Gastroesophageal sphincter (tissue), 4 donors: ENCODE measurements at regions not wholly inside any gene's neighbourhood (a gene's known extent, or its start where the extent isn't known, plus 50 kb on each side); places are given as distances from the start of the nearest gene placed in this dataset.

Experiments
- ATAC-seq: fragments of 150-250 bp; one replicate; pipeline ENCODE4 v1.9.1; 2016; ENCODE audit warnings: mild to moderate bottlenecking, moderate library complexity
- H3K27ac ChIP-seq, 4 donors: fragments of 200-600 bp; sonication (generic) in 3 of 4; 1 replicate in 3 of 4; 2 replicates in 1 of 4; pipeline ENCODE4 v1.5.1; 2016 to 2019
- H3K27me3 ChIP-seq: fragments of 200-600 bp; sonication (generic); one replicate; pipeline ENCODE4 v1.5.1; 2019
- H3K36me3 ChIP-seq, 2 donors: fragments of 200-600 bp; sonication (generic); one replicate each; pipeline ENCODE4 v1.5.1; 2019; ENCODE audit warnings: control low read depth in 1 of 2
- H3K4me1 ChIP-seq, 3 donors: fragments of 200-600 bp; sonication (generic); 1 replicate in 2 of 3; 2 replicates in 1 of 3; pipeline ENCODE4 v1.5.1; 2016 to 2019; ENCODE audit warnings: control low read depth in 2 of 3
- H3K4me3 ChIP-seq, 2 donors: fragments of 200-600 bp; sonication (generic); one replicate each; pipeline ENCODE4 v1.5.1; 2019; ENCODE audit warnings: mild to moderate bottlenecking in 1 of 2, moderate library complexity in 1 of 2
- H3K9me3 ChIP-seq, 3 donors: fragments of 200-600 bp; sonication (generic); one replicate each; pipeline ENCODE4 v1.5.1; 2017 to 2019; ENCODE audit warnings: control low read depth in 2 of 3
- CTCF ChIP-seq, 4 experiments: fragments of 200-600 bp in 2 of 4; fragments of 450-650 bp in 2 of 4; sonication (generic) in 1 of 4; IDR thresholded peaks; one replicate each; pipeline ENCODE4 v1.5.1; 2017 to 2019; ENCODE audit warnings: antibody characterized with exemption in 4 of 4, mild to moderate bottlenecking in 2 of 4, moderate library complexity in 2 of 4
- EP300 ChIP-seq: sonication (generic); formaldehyde crosslinking; IDR thresholded peaks from one replicate; pipeline ENCODE4 v1.6.1; 2017; ENCODE audit warnings: antibody characterized with exemption, mild to moderate bottlenecking
- POLR2A ChIP-seq, 2 donors: fragments of 450-650 bp; IDR thresholded peaks; one replicate each; pipeline ENCODE4 v1.6.1; 2017; ENCODE audit warnings: antibody characterized with exemption in 2 of 2, mild to moderate bottlenecking in 2 of 2, moderate library complexity in 1 of 2
- POLR2AphosphoS5 ChIP-seq: sonication (generic); formaldehyde crosslinking; IDR thresholded peaks from one replicate; pipeline ENCODE4 v1.6.1; 2017; ENCODE audit warnings: antibody characterized with exemption
- WGBS, 2 donors: methylation state at CpG; one replicate each; pipeline ENCODE4 v1.1.5; 2018; ENCODE audit warnings: low coverage in 1 of 2; 5-methylcytosine and 5-hydroxymethylcytosine counted together

DNA sequence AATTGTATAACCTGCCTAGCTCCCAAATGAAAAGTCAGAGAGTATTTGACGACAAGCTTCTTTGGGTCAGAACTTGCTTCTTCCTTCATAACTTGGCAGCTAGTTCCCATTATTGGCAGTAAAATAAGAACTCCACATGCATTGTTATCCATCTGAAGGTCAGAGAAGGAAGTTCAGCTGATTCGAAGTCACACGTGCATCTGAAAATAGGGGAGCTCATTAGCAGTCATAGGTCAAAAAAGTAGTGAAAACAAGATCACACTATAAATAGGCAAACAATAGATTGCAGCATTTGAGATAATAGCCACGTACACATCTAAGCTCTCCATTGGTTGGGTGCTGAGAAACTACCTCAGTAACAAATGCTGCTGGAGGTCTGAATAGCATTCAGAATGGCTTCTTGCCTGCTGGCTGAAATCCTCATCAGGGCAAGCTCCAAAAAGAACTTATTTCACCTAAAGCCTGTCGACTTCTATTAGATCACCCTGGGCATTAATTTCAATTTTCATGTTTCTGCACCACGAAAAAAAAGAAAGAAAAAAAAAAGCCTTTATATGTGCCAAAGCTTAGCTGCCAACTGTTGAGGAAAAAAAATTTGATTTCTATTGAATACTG is 1492.9 kb upstream of the CELF4 start:
- 51 to 61% methylated on average over 6 of the region's 6 CpGs for WGBS, 2 donors
- ATAC-seq: no peak
- no peak overlapping the region for H3K27ac ChIP-seq
- no peaks in the 10 kb centered on the region for H3K36me3 ChIP-seq
- H3K9me3 ChIP-seq: no peaks in the 10 kb centered on the region
- no peaks in the 10 kb centered on the region for H3K27me3 ChIP-seq
- no peaks in the 10 kb centered on the region for H3K4me1 ChIP-seq
- TF ChIP-seq EP300 (no peak), POLR2A (IDR thresholded peaks at IDR 0.05) (no peak), POLR2AphosphoS5 (no peak), CTCF (IDR thresholded peaks at IDR 0.05) (no peak)
- no peak overlapping the region for H3K4me3 ChIP-seq

DNA sequence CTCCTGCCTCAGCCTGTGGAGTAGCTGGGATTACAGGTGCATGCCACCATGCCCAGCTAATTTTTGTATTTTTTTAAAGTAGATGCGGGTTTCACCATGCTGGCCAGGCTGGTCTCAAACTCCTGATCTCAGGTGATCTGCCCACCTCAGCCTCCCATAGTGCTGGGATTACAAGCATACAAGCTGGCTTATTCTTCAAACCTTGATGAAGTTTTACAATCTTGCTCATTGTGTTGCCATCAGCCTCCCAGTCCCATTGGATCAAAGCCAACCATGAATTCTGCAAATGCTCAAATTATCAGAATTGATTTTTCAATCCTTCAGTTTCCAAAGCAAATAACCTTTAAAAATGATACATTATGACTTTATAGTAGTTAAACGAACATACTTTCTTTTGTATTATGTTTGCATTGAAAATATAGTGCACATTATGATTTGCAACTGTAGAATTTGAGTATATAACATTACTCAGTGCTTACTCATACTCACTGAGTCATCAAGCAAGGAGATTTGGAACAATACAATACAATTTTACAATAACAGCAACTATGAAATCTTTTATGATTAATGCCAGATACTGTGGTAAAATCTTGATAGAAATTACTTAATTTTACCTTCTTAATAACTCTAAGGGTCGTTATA is 1491.9 kb upstream of the CELF4 start:
- no peak for ATAC-seq
- Histone ChIP-seq H3K27ac (no peak overlapping the region), H3K9me3 (no peaks in the 10 kb centered on the region), H3K4me3 (no peak overlapping the region), H3K36me3 (no peaks in the 10 kb centered on the region), H3K4me1 (no peaks in the 10 kb centered on the region), H3K27me3 (no peaks in the 10 kb centered on the region)
- TF ChIP-seq POLR2AphosphoS5 (no peak), POLR2A (IDR thresholded peaks at IDR 0.05) (no peak)
- WGBS, 2 donors: 69 to 75% methylated on average over 3 of the region's 3 CpGs

GRCh38 chr18:39053571-39053970 is 1488.0 kb upstream of the CELF4 start:
- Histone ChIP-seq H3K27me3 (no peaks in the 10 kb centered on the region), H3K4me1 (no peaks in the 10 kb centered on the region), H3K4me3 (no peak overlapping the region), H3K9me3 (no peaks in the 10 kb centered on the region), H3K36me3 (no peaks in the 10 kb centered on the region), H3K27ac (no peak overlapping the region)
- TF ChIP-seq POLR2AphosphoS5: no peak
- no peak for TF ChIP-seq POLR2A (IDR thresholded peaks at IDR 0.05)
- no peak for TF ChIP-seq EP300
- TF ChIP-seq CTCF (IDR thresholded peaks at IDR 0.05): no peak
- WGBS, 2 donors: 42 to 62% methylated on average over 2 of the region's 2 CpGs
- ATAC-seq: no peak

- no peak for ATAC-seq
- no peaks in the 10 kb centered on the region for H3K27me3 ChIP-seq
- no peaks in the 10 kb centered on the region for H3K4me1 ChIP-seq
- H3K36me3 ChIP-seq: no peaks in the 10 kb centered on the region
- no peak overlapping the region for H3K27ac ChIP-seq
- TF ChIP-seq EP300 (no peak), CTCF (IDR thresholded peaks at IDR 0.05) (no peak), POLR2AphosphoS5 (no peak), POLR2A (IDR thresholded peaks at IDR 0.05) (no peak)
- H3K9me3 ChIP-seq: no peaks in the 10 kb centered on the region
- H3K4me3 ChIP-seq: no peak overlapping the region
Measured at GRCh38 chr18:39051013-39051412, 1485.4 kb upstream of the CELF4 start.

- TF ChIP-seq POLR2AphosphoS5 (no peak), CTCF (IDR thresholded peaks at IDR 0.05) (no peak), POLR2A (IDR thresholded peaks at IDR 0.05) (no peak), EP300 (no peak)
- Histone ChIP-seq H3K36me3 (no peaks in the 10 kb centered on the region), H3K27ac (no peak overlapping the region), H3K27me3 (no peaks in the 10 kb centered on the region), H3K9me3 (no peaks in the 10 kb centered on the region), H3K4me3 (no peak overlapping the region), H3K4me1 (no peaks in the 10 kb centered on the region)
- no peak for ATAC-seq
- 72 to 78% methylated on average over 2 of the region's 2 CpGs for WGBS, 2 donors
Measured at GRCh38 chr18:39039813-39040212, 1474.2 kb upstream of the CELF4 start.
